ENCODE measurements at regions not wholly inside any gene's neighbourhood (a gene's known extent, or its start where the extent isn't known, plus 50 kb on each side); places are given as distances from the start of the nearest gene placed in this dataset.

- TF ChIP-seq EZH2 (IDR thresholded peaks at IDR 0.05; ENCODE audit: low read depth) (no peak), CTCF (conservative IDR thresholded peaks at IDR 0.05) (no peak)
These were observed 118.4 kb downstream of the BTG1 start for GRCh38 chr12:92027243-92027642.

Data from PC-9 (cell line).